Uterus (tissue), 3 donors: ENCODE measurements at regions not wholly inside any gene's neighbourhood (a gene's known extent, or its start where the extent isn't known, plus 50 kb on each side); places are given as distances from the start of the nearest gene placed in this dataset.

Experiments used
- DNase-seq, 2 donors: peaks; one replicate each; pipeline ENCODE4 v3.0.0-alpha.2; 2019 to 2020
- H3K27ac ChIP-seq, 2 donors: fragments of 200-600 bp; sonication (generic); 1 replicate in 1 of 2; 2 replicates in 1 of 2; pipeline ENCODE4 v1.5.1; 2016 to 2018
- H3K27me3 ChIP-seq, 2 donors: fragments of 200-600 bp; sonication (generic); one replicate each; pipeline ENCODE4 v1.5.1; 2018 to 2019; ENCODE audit warnings: control low read depth in 1 of 2
- H3K36me3 ChIP-seq, 2 donors: fragments of 200-600 bp; sonication (generic); one replicate each; pipeline ENCODE4 v1.5.1; 2019; ENCODE audit warnings: control low read depth in 1 of 2
- H3K4me1 ChIP-seq, 2 donors: fragments of 200-600 bp; sonication (generic); one replicate each; pipeline ENCODE4 v1.5.1; 2018 to 2019; ENCODE audit warnings: control low read depth in 1 of 2
- H3K4me3 ChIP-seq, 2 donors: fragments of 200-600 bp; sonication (generic); 1 replicate in 1 of 2; 2 replicates in 1 of 2; pipeline ENCODE4 v1.5.1; 2018 to 2019; ENCODE audit warnings: mild to moderate bottlenecking in 1 of 2
- H3K9me3 ChIP-seq, 2 donors: fragments of 200-600 bp; sonication (generic); one replicate each; pipeline ENCODE4 v1.5.1; 2019; ENCODE audit warnings: control low read depth in 1 of 2
- POLR2A ChIP-seq, 2 donors: fragments of 450-650 bp; IDR thresholded peaks; one replicate each; pipeline ENCODE4 v1.6.1; 2016; ENCODE audit warnings: antibody characterized with exemption in 2 of 2, mild to moderate bottlenecking in 1 of 2, moderate library complexity in 1 of 2
- intact Hi-C: fragments of 100-400 bp; cut with DNase I; formaldehyde crosslinking; loops from one replicate; pipeline ENCODE4 v1.15.1; 2023; ENCODE audit warnings: low total_unique reads
- TF ChIP-seq, protein P1 (sequence below), 4 experiments: fragments of 200-600 bp in 2 of 4; fragments of 450-650 bp in 2 of 4; sonication (generic) in 2 of 4; IDR thresholded peaks; one replicate each; pipeline ENCODE4 v1.5.1; 2016 to 2019; ENCODE audit warnings: antibody characterized with exemption in 4 of 4, mild to moderate bottlenecking in 2 of 4, moderate library complexity in 1 of 4
- donor health status: DM: yes; HTN: yes; CAD: no.

GRCh38 chr6:47403801-47404200 lies 73.8 kb upstream of the CD2AP start:
- Histone ChIP-seq H3K9me3 (no peaks in the 10 kb centered on the region), H3K27me3 (no peaks in the 10 kb centered on the region), H3K4me1 (no peaks in the 10 kb centered on the region), H3K4me3 (no peak overlapping the region), H3K36me3 (no peaks in the 10 kb centered on the region), H3K27ac (no peak overlapping the region)
- no peak for DNase-seq
- TF ChIP-seq, protein P1, sequence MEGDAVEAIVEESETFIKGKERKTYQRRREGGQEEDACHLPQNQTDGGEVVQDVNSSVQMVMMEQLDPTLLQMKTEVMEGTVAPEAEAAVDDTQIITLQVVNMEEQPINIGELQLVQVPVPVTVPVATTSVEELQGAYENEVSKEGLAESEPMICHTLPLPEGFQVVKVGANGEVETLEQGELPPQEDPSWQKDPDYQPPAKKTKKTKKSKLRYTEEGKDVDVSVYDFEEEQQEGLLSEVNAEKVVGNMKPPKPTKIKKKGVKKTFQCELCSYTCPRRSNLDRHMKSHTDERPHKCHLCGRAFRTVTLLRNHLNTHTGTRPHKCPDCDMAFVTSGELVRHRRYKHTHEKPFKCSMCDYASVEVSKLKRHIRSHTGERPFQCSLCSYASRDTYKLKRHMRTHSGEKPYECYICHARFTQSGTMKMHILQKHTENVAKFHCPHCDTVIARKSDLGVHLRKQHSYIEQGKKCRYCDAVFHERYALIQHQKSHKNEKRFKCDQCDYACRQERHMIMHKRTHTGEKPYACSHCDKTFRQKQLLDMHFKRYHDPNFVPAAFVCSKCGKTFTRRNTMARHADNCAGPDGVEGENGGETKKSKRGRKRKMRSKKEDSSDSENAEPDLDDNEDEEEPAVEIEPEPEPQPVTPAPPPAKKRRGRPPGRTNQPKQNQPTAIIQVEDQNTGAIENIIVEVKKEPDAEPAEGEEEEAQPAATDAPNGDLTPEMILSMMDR (IDR thresholded peaks at IDR 0.05): no peak
- no peak for TF ChIP-seq POLR2A (IDR thresholded peaks at IDR 0.05)
- intact Hi-C loops: no loop called here

- H3K27ac ChIP-seq: no peak overlapping the region
- intact Hi-C loops: no loop called here
- H3K4me1 ChIP-seq: no peaks in the 10 kb centered on the region
- H3K36me3 ChIP-seq: no peaks in the 10 kb centered on the region
- H3K9me3 ChIP-seq: no peaks in the 10 kb centered on the region
- no peak overlapping the region for H3K4me3 ChIP-seq
- TF ChIP-seq, protein P1 (IDR thresholded peaks at IDR 0.05): no peak
- TF ChIP-seq POLR2A (IDR thresholded peaks at IDR 0.05): no peak
- DNase-seq: no peak
- H3K27me3 ChIP-seq: no peaks in the 10 kb centered on the region
Measured at GRCh38 chr6:47404435-47404834, 73.2 kb upstream of the CD2AP start.

DNA sequence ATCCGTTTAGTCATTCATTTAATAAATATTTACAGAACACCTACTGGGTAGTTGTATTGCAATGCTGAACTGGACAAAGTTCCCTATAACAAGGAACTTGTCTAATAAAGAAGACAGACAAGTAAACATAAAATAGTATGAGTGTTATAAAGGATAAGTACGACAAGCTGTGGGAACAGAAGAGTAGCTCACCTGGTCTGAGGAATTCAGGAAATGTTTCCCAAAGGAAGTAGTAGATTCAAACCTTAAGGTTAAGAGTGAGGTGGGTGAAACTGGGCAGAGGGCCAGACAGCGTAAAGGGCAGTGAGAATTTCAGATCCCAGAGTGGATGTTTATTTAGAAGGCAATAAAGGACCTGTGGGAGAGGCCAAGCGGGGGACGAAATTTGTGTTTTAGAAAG lies 72.3 kb upstream of the CD2AP start:
- no peaks in the 10 kb centered on the region for H3K4me1 ChIP-seq
- H3K27ac ChIP-seq: no peak overlapping the region
- TF ChIP-seq, protein P1 (IDR thresholded peaks at IDR 0.05): no peak
- no peak for TF ChIP-seq POLR2A (IDR thresholded peaks at IDR 0.05)
- H3K4me3 ChIP-seq: no peak overlapping the region
- DNase-seq: no peak
- no peaks in the 10 kb centered on the region for H3K9me3 ChIP-seq
- intact Hi-C loops: no loop called here
- H3K27me3 ChIP-seq: no peaks in the 10 kb centered on the region
- H3K36me3 ChIP-seq: no peaks in the 10 kb centered on the region

DNA sequence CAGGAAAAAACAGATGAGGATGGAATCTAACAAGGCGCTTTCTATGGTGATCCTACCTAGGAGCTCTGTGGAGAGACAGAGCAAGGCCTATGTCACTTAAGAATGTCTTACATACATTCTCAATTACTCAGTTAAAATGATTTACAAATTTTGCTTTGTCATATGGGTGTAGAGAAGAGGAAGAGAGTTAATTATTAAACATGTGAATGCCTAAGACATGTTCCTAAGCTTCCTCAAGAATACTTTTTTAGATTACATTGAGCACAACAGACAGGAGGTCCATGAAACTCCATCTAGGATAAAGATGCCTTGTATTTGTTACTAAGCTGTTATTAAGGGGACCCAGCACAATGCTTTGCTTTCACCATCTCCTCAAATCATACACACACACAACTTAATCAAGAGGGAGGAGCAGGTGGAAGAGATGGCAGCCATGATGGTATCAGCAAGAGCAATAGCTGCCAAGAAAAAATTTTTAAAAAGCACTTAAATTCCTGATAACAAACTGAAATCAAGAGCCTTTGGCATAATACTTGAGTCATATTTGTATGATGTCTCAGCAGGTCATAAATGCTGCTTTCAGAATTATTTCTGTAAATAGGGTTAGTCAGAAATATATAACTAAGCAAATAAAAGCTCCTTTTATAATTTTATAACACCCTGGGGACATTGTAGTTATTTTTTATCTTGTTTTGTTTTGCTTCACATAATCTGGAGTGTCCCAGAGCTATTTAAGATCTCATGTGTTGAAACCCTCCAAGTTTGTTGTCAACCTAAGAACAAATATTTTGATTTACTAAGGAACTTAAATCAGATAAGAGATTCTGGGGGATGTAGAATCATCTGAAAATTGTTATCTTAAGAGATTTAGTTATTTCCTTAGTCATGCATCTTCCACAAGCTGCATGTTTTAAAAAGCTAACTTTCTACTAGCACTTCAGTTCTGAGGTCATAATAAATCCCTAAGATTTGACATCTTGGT lies 70.0 kb upstream of the CD2AP start:
- DNase-seq: no peak
- Histone ChIP-seq H3K27ac (no peak overlapping the region), H3K4me3 (no peak overlapping the region), H3K4me1 (no peaks in the 10 kb centered on the region), H3K9me3 (no peaks in the 10 kb centered on the region), H3K27me3 (no peaks in the 10 kb centered on the region), H3K36me3 (no peaks in the 10 kb centered on the region)
- intact Hi-C loops: no loop called here
- TF ChIP-seq, protein P1 (IDR thresholded peaks at IDR 0.05): no peak
- TF ChIP-seq POLR2A (IDR thresholded peaks at IDR 0.05): no peak

DNA sequence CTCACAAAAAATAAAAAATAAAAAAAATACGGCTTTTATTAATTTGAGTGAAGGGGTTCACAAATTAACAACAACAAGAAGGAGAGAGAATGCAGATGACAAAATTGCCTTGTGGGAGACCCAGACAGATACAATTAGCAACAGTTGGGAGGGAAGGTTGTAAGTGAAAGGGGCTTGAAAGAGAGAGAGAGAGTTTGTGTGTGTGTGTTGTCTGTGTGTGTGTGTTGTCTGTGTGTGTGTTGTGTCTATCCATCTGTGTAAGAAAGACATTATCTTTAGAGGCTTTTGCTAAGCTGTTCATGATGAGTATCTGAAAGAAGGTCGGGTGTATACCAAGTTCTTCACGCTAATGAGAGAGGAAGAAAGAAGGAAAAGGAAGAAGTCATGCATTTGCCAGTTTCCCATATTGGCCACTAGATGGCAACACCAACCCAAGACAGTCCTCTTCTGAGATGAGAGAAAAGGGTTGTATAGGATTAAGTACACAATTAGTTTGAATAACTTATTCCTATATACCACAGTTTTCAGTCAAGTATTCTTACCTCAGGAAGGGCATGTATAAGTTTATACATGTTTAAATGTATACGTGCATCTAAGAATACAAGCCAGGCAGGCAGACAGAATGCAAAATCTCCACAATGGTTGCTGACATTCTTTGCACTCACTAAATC lies 63.7 kb upstream of the CD2AP start:
- no peaks in the 10 kb centered on the region for H3K27me3 ChIP-seq
- TF ChIP-seq POLR2A (IDR thresholded peaks at IDR 0.05): no peak
- TF ChIP-seq, protein P1 (IDR thresholded peaks at IDR 0.05): peak; percentile 76 to 88 (median 80)
- no peaks in the 10 kb centered on the region for H3K36me3 ChIP-seq
- H3K27ac ChIP-seq: no peak overlapping the region
- H3K4me1 ChIP-seq: no peaks in the 10 kb centered on the region
- intact Hi-C loops: no loop called here
- H3K9me3 ChIP-seq: no peaks in the 10 kb centered on the region
- DNase-seq: peak in 1 of 2 donors; percentile 17
- peak overlapping the region; percentile 6 to 22 for H3K4me3 ChIP-seq
